Activated CD4-positive, alpha-beta T cell treated with anti-CD3 and anti-CD28 coated beads for 24 hours (primary cell): ENCODE measurements at regions not wholly inside any gene's neighbourhood (a gene's known extent, or its start where the extent isn't known, plus 50 kb on each side); places are given as distances from the start of the nearest gene placed in this dataset.
"Not testable (repeated sequence)": the region's sequence is repeated elsewhere in the genome, so short reads cannot be mapped to it uniquely, and the experiment has no call there.

ENCODE experiments used
- DNase-seq, 2 donors: peaks; one replicate each; pipeline ENCODE4 v3.0.0-alpha.2; 2020; ENCODE audit warnings: low read depth in 2 of 2

- DNase-seq, result no peak
Measured at GRCh38 chr1:65020774-65021173, 54.4 kb upstream of the JAK1 start.

- DNase-seq, result no peak
Measured at GRCh38 chr1:65021795-65022194, 55.4 kb upstream of the JAK1 start.

GRCh38 chr1:65022216-65022615, 55.9 kb upstream of the JAK1 start:
- no peak for DNase-seq

- DNase-seq, result no peak
Measured at GRCh38 chr1:65025794-65026193, 59.4 kb upstream of the JAK1 start.

- DNase-seq, result no peak
Measured at GRCh38 chr1:65026235-65026634, 59.9 kb upstream of the JAK1 start.

- DNase-seq, result no peak
Measured at GRCh38 chr1:65027666-65028358, 61.5 kb upstream of the JAK1 start.

GRCh38 chr1:65029434-65029833, 63.1 kb upstream of the JAK1 start:
- DNase-seq, result not testable (repeated sequence)

GRCh38 chr1:65034879-65035278, 68.5 kb upstream of the JAK1 start:
- DNase-seq, result not testable (repeated sequence)

GRCh38 chr1:65036570-65037051, 70.3 kb upstream of the JAK1 start:
- DNase-seq, result no peak

- no peak for DNase-seq
Measured at GRCh38 chr1:65039066-65039465, 72.7 kb upstream of the JAK1 start.

- DNase-seq, result no peak
Measured at GRCh38 chr1:65039508-65039907, 73.2 kb upstream of the JAK1 start.

GRCh38 chr1:65042467-65042866, 76.1 kb upstream of the JAK1 start:
- no peak for DNase-seq

- DNase-seq, result no peak
Measured at GRCh38 chr1:65044411-65044810, 78.1 kb upstream of the JAK1 start.

- no peak for DNase-seq
Measured at GRCh38 chr1:65045022-65045817, 78.9 kb upstream of the JAK1 start.

GRCh38 chr1:65048335-65048734, 82.0 kb upstream of the JAK1 start:
- no peak for DNase-seq

- DNase-seq, result no peak
Measured at GRCh38 chr1:65049941-65050713, 83.8 kb upstream of the JAK1 start.

GRCh38 chr1:65050735-65051134, 84.4 kb upstream of the JAK1 start:
- no peak for DNase-seq

GRCh38 chr1:65054481-65054880, 88.1 kb upstream of the JAK1 start:
- no peak for DNase-seq

GRCh38 chr1:65055747-65056146, 89.4 kb upstream of the JAK1 start:
- DNase-seq, result no peak

GRCh38 chr1:65056234-65056633, 89.9 kb upstream of the JAK1 start:
- DNase-seq, result no peak

- no peak for DNase-seq
Measured at GRCh38 chr1:65056866-65057265, 90.5 kb upstream of the JAK1 start.

- DNase-seq, result no peak
Measured at GRCh38 chr1:65059930-65060538, 88.0 kb upstream of the AK4 start.
